MCF 10A (cell line): ENCODE measurements at regions not wholly inside any gene's neighbourhood (a gene's known extent, or its start where the extent isn't known, plus 50 kb on each side); places are given as distances from the start of the nearest gene placed in this dataset.

Source experiments
- BruUV-seq: library from RNA; stranded (reverse); fragments of 400-500 nt; replicated peaks from 2 replicates; lab custom pipeline; 2021; lab: Mats Ljungman, UMichigan
- CTCF ChIA-PET: fragments of 300-600 bp; sonication (Branson Sonifier 250); formaldehyde crosslinking; extraction: SDS; loops from one replicate; lab custom pipeline; 2021; ENCODE audit warnings: antibody characterized with exemption, inconsistent platforms; lab: Yijun Ruan, JAX
- POLR2A ChIA-PET: fragments of 300-600, 350-650 bp; sonication (Branson Sonifier 250); formaldehyde crosslinking; extraction: SDS; loops from one replicate; lab custom pipeline; 2020; ENCODE audit warnings: antibody characterized with exemption, inconsistent platforms; lab: Yijun Ruan, JAX
- DNase-seq: peaks from one replicate; pipeline ENCODE4 v3.0.0-alpha.2; 2018; ENCODE audit not compliant: unreplicated experiment
- H3K27ac Mint-ChIP-seq: one replicate; pipeline ENCODE4 v1.8.0; 2022; ENCODE audit warnings: mild to moderate bottlenecking, low read depth, mixed read lengths; ENCODE audit not compliant: unreplicated experiment
- H3K27me3 Mint-ChIP-seq: one replicate; pipeline ENCODE4 v1.8.0; 2022; ENCODE audit warnings: mixed read lengths; ENCODE audit not compliant: insufficient read depth, unreplicated experiment
- H3K36me3 Mint-ChIP-seq: one replicate; pipeline ENCODE4 v1.8.0; 2022; ENCODE audit warnings: mild to moderate bottlenecking, moderate library complexity, mixed read lengths; ENCODE audit not compliant: insufficient read depth, unreplicated experiment
- H3K4me1 Mint-ChIP-seq: one replicate; pipeline ENCODE4 v1.8.0; 2022; ENCODE audit warnings: mixed read lengths; ENCODE audit not compliant: insufficient read depth, unreplicated experiment
- H3K4me3 Mint-ChIP-seq: one replicate; pipeline ENCODE4 v1.8.0; 2022; ENCODE audit warnings: mild to moderate bottlenecking, moderate library complexity, mixed read lengths; ENCODE audit not compliant: unreplicated experiment
- H3K9me3 Mint-ChIP-seq: one replicate; pipeline ENCODE4 v1.8.0; 2022; ENCODE audit warnings: mixed read lengths; ENCODE audit not compliant: unreplicated experiment
- CTCF ChIP-seq: fragments of 200-600 bp; IDR thresholded peaks from one replicate; pipeline ENCODE4 v1.8.0; 2022; ENCODE audit warnings: antibody characterized with exemption, mild to moderate bottlenecking; ENCODE audit not compliant: unreplicated experiment
- intact Hi-C: fragments of 100-400 bp; cut with micrococcal nuclease; formaldehyde crosslinking; loops from 2 replicates; pipeline ENCODE4 v1.14.1; 2022

GRCh38 chr6:97913721-97914120 is 630.7 kb upstream of the MMS22L start:
- no TSS peak for BruUV-seq

GRCh38 chr6:97914912-97915311 is 631.9 kb upstream of the MMS22L start:
- Mint-ChIP-seq H3K4me3 (no peak overlapping the region), H3K4me1 (no peaks in the 10 kb centered on the region), H3K27me3 (peaks cover 73% of the 10 kb centered on the region), H3K9me3 (no peaks in the 10 kb centered on the region), H3K36me3 (no peaks in the 10 kb centered on the region), H3K27ac (no peak overlapping the region)
- ChIA-PET POLR2A (no interaction called here), CTCF (interaction anchor here (1.1 kb wide), 1 partner anchor 478 kb away, joined by 3 read pairs; no protein-coding TSS in a partner anchor)
- intact Hi-C loops: no loop called here
- no TSS peak for BruUV-seq
- DNase-seq: no peak
- TF ChIP-seq CTCF: no peak

More at GRCh38 chr6:97913721-97914120, 630.7 kb upstream of the MMS22L start:
- H3K4me3 Mint-ChIP-seq: no peak overlapping the region
- no peaks in the 10 kb centered on the region for H3K9me3 Mint-ChIP-seq
- TF ChIP-seq CTCF: no peak
- ChIA-PET POLR2A (no interaction called here), CTCF (interaction anchor here (0.7 kb wide), 1 partner anchor 1063 kb away, joined by 3 read pairs; no protein-coding TSS in a partner anchor)
- peaks cover 74% of the 10 kb centered on the region for H3K27me3 Mint-ChIP-seq
- no peak for DNase-seq
- intact Hi-C loops: no loop called here
- H3K4me1 Mint-ChIP-seq: no peaks in the 10 kb centered on the region
- H3K36me3 Mint-ChIP-seq: no peaks in the 10 kb centered on the region
- H3K27ac Mint-ChIP-seq: no peak overlapping the region

GRCh38 chr6:97915537-97915936 is 632.5 kb upstream of the MMS22L start:
- CTCF ChIA-PET: interaction anchor here (1.1 kb wide), 1 partner anchor 478 kb away, joined by 3 read pairs; no protein-coding TSS in a partner anchor
- POLR2A ChIA-PET: no interaction called here
- H3K27ac Mint-ChIP-seq: no peak overlapping the region

GRCh38 chr6:97917369-97917768 is 634.4 kb upstream of the MMS22L start:
- no peaks in the 10 kb centered on the region for H3K9me3 Mint-ChIP-seq
- TF ChIP-seq CTCF: no peak
- no peak overlapping the region for H3K27ac Mint-ChIP-seq
- no peak overlapping the region for H3K4me3 Mint-ChIP-seq
- no TSS peak for BruUV-seq
- H3K36me3 Mint-ChIP-seq: no peaks in the 10 kb centered on the region
- DNase-seq: no peak
- ChIA-PET POLR2A (no interaction called here), CTCF (interaction anchor here (0.6 kb wide), 1 partner anchor 399 kb away, joined by 3 read pairs; no protein-coding TSS in a partner anchor)
- intact Hi-C loops: no loop called here
- H3K27me3 Mint-ChIP-seq: peaks cover 74% of the 10 kb centered on the region
- no peaks in the 10 kb centered on the region for H3K4me1 Mint-ChIP-seq

More at GRCh38 chr6:97915537-97915936, 632.5 kb upstream of the MMS22L start:
- Mint-ChIP-seq H3K4me3 (no peak overlapping the region), H3K27me3 (peaks cover 72% of the 10 kb centered on the region), H3K36me3 (no peaks in the 10 kb centered on the region), H3K9me3 (no peaks in the 10 kb centered on the region), H3K4me1 (no peaks in the 10 kb centered on the region)
- DNase-seq: no peak
- BruUV-seq: no TSS peak
- no peak for TF ChIP-seq CTCF
- intact Hi-C loops: no loop called here
